HG02870 (cell line): ENCODE measurements at regions not wholly inside any gene's neighbourhood (a gene's known extent, or its start where the extent isn't known, plus 50 kb on each side); places are given as distances from the start of the nearest gene placed in this dataset.
A peak's percentile ranks its signal among the peaks of the same experiment; 100 is the strongest.
"Not testable (repeated sequence)": the region's sequence is repeated elsewhere in the genome, so short reads cannot be mapped to it uniquely, and the experiment has no call there.

Source experiments
- ATAC-seq: cut with Tn5 transposase; IDR thresholded peaks from one replicate; pipeline ENCODE4 v1.9.1; 2021; ENCODE audit warnings: mild to moderate bottlenecking, moderate library complexity; ENCODE audit not compliant: unreplicated experiment

- ATAC-seq = no peak
These were observed 1027.7 kb upstream of the TMEFF2 start for GRCh38 chr2:193222454-193222853.

GRCh38 chr2:193219413-193219812 lies 1024.7 kb upstream of the TMEFF2 start:
- no peak for ATAC-seq

- no peak for ATAC-seq
These were observed 1006.9 kb upstream of the TMEFF2 start for GRCh38 chr2:193201583-193201982.

- no peak for ATAC-seq
These were observed 1004.6 kb upstream of the TMEFF2 start for GRCh38 chr2:193199322-193199721.

GRCh38 chr2:193187816-193188215 lies 993.1 kb upstream of the TMEFF2 start:
- peak; percentile 53 for ATAC-seq

GRCh38 chr2:193170981-193171380 lies 976.2 kb upstream of the TMEFF2 start:
- ATAC-seq = not testable (repeated sequence)

GRCh38 chr2:193156480-193156879 lies 961.7 kb upstream of the TMEFF2 start:
- ATAC-seq = no peak

- ATAC-seq = no peak
These were observed 959.3 kb upstream of the TMEFF2 start for GRCh38 chr2:193154076-193154475.

- ATAC-seq = no peak
These were observed 958.8 kb upstream of the TMEFF2 start for GRCh38 chr2:193153576-193153975.

- not testable (repeated sequence) for ATAC-seq
These were observed 947.7 kb upstream of the TMEFF2 start for GRCh38 chr2:193142467-193142866.

GRCh38 chr2:193141998-193142397 lies 947.3 kb upstream of the TMEFF2 start:
- no peak for ATAC-seq

GRCh38 chr2:193140895-193141294 lies 946.2 kb upstream of the TMEFF2 start:
- not testable (repeated sequence) for ATAC-seq

- ATAC-seq = no peak
These were observed 930.1 kb upstream of the TMEFF2 start for GRCh38 chr2:193124815-193125214.

GRCh38 chr2:193114827-193115226 lies 920.1 kb upstream of the TMEFF2 start:
- ATAC-seq = no peak

- ATAC-seq = no peak
These were observed 918.3 kb upstream of the TMEFF2 start for GRCh38 chr2:193112986-193113385.

GRCh38 chr2:193103064-193103463 lies 908.3 kb upstream of the TMEFF2 start:
- ATAC-seq = no peak

GRCh38 chr2:193101591-193101990 lies 906.9 kb upstream of the TMEFF2 start:
- no peak for ATAC-seq

- no peak for ATAC-seq
These were observed 893.3 kb upstream of the TMEFF2 start for GRCh38 chr2:193088026-193088425.

- no peak for ATAC-seq
These were observed 882.3 kb upstream of the TMEFF2 start for GRCh38 chr2:193076995-193077394.

GRCh38 chr2:193074933-193075332 lies 880.2 kb upstream of the TMEFF2 start:
- no peak for ATAC-seq

GRCh38 chr2:193072647-193073046 lies 877.9 kb upstream of the TMEFF2 start:
- no peak for ATAC-seq

GRCh38 chr2:193025556-193025955 lies 830.8 kb upstream of the TMEFF2 start:
- not testable (repeated sequence) for ATAC-seq

GRCh38 chr2:193024791-193025190 lies 830.1 kb upstream of the TMEFF2 start:
- no peak for ATAC-seq

GRCh38 chr2:193011870-193012269 lies 817.1 kb upstream of the TMEFF2 start:
- ATAC-seq = no peak
